ENCODE measurements at regions not wholly inside any gene's neighbourhood (a gene's known extent, or its start where the extent isn't known, plus 50 kb on each side); places are given as distances from the start of the nearest gene placed in this dataset.

DNA sequence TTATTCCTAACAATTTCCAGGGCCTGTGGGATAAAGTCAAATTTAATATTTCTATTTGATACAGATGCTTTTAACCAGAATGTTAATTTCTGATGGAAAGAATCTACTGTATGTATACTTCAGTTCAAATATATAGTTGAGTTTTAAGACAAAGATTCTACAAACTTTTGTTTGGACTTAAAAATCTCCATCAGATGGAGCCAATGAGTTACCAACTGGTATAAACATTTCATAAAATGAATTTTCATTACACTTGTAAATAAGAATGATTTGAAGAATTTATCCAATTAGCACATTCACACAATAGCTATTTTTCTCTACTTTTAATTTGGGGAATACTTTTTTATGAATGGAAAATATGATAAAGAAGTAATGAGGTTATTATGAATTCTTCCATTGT is 425.2 kb upstream of the MIS18BP1 start:
- no peak for DNase-seq (ENCODE audit: extremely low spot score)
- TF ChIP-seq, protein P1, sequence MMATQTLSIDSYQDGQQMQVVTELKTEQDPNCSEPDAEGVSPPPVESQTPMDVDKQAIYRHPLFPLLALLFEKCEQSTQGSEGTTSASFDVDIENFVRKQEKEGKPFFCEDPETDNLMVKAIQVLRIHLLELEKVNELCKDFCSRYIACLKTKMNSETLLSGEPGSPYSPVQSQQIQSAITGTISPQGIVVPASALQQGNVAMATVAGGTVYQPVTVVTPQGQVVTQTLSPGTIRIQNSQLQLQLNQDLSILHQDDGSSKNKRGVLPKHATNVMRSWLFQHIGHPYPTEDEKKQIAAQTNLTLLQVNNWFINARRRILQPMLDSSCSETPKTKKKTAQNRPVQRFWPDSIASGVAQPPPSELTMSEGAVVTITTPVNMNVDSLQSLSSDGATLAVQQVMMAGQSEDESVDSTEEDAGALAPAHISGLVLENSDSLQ (IDR thresholded peaks at IDR 0.05), result no peak
- TF ChIP-seq L3MBTL2 (conservative IDR thresholded peaks at IDR 0.05), result no peak
- TF ChIP-seq ARNT (IDR thresholded peaks at IDR 0.05), result no peak
- TF ChIP-seq NFRKB (IDR thresholded peaks at IDR 0.05), result no peak
- TF ChIP-seq ZNF384 (IDR thresholded peaks at IDR 0.05), result no peak
- no peak for TF ChIP-seq FOXA1 (IDR thresholded peaks at IDR 0.05)
- no peak for TF ChIP-seq SP1 (IDR thresholded peaks at IDR 0.05)
- TF ChIP-seq CTBP1 (IDR thresholded peaks at IDR 0.05; ENCODE audit: borderline replicate concordance), result no peak
- no peak for TF ChIP-seq TARDBP (IDR thresholded peaks at IDR 0.05)
- no peak for TF ChIP-seq FOXK2 (IDR thresholded peaks at IDR 0.05)
- no peak for TF ChIP-seq HDGF (IDR thresholded peaks at IDR 0.05; ENCODE audit: borderline replicate concordance)
- TF ChIP-seq LEF1 (IDR thresholded peaks at IDR 0.05; ENCODE audit: borderline replicate concordance), result no peak
- no peak for TF ChIP-seq FOXM1 (IDR thresholded peaks at IDR 0.05; ENCODE audit: borderline replicate concordance)
- no peak for TF ChIP-seq SUZ12 (IDR thresholded peaks at IDR 0.05)
- TF ChIP-seq ELF4 (IDR thresholded peaks at IDR 0.05), result no peak
- ChIA-PET POLR2A (no interaction called here), CTCF (no interaction called here)

DNA sequence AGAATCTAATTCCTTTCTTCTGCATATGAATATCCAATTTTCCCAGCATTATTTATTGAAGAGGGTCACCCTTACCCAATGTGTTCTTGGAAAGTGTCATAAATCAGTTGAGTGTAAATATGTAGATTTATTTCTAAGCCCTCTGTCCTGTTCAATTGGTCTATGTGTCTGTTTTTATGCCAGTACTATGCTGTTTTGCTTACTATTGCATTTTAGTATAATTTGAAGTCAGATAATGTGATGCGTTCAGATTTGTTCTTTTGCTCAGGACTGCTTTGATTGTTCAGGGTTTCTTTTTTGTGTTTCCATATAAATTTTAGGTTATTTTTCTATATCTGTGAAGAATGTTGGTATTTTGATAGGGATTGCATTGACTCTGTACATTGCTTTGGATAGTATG is 420.4 kb upstream of the MIS18BP1 start:
- ChIA-PET CTCF (no interaction called here), POLR2A (no interaction called here)
- no peak for DNase-seq (ENCODE audit: extremely low spot score)
- TF ChIP-seq FOXK2 (IDR thresholded peaks at IDR 0.05), result no peak
- no peak for TF ChIP-seq L3MBTL2 (conservative IDR thresholded peaks at IDR 0.05)
- TF ChIP-seq BHLHE40 (IDR thresholded peaks at IDR 0.05; ENCODE audit: borderline replicate concordance), result no peak
- no peak for TF ChIP-seq LEF1 (IDR thresholded peaks at IDR 0.05; ENCODE audit: borderline replicate concordance)

DNA sequence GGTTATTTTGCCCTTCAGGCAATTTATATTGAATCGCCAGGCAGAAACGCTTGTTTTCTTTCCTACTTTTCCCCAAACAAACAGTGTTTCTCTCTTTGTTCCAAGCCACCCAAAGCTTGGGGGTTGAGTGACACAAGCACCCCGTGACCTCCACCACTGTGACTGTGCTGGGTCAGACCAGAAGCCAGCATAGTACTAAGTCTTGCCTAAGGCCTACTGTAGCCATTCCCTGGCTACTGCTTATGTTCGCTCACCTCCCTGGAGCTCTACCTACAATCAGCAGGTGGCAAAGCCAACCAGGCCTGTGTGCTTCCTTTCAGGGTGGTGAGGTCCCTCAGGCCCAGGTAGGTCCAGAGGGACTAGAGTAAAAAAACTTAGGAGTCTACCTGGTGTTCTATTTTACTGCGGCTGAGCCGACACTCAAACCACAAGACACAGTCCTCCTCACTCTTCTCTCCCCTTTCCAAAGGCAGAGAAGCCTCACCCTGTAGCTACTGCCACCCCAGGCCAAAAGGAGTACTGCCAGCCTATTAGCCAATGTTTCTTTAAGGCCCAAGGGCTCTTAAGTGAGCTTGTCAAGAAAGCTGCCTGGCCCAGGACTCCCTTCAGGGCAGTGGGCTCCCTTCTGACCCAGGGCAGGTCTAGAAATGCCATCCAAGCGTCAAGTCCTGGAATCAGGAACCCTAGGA is 411.8 kb upstream of the MIS18BP1 start:
- DNase-seq (ENCODE audit: extremely low spot score), result no peak
- TF ChIP-seq CTBP1 (IDR thresholded peaks at IDR 0.05; ENCODE audit: borderline replicate concordance) (no peak), ARNT (IDR thresholded peaks at IDR 0.05) (no peak), SP1 (IDR thresholded peaks at IDR 0.05) (no peak), BHLHE40 (IDR thresholded peaks at IDR 0.05; ENCODE audit: borderline replicate concordance) (no peak), L3MBTL2 (conservative IDR thresholded peaks at IDR 0.05) (no peak), FOXA1 (IDR thresholded peaks at IDR 0.05) (no peak)
- TF ChIP-seq, protein P1 (IDR thresholded peaks at IDR 0.05), result no peak
- POLR2A ChIA-PET, result no interaction called here
- CTCF ChIA-PET, result interaction anchor here (0.6 kb wide), 2 partner anchors 23 to 726 kb away, joined by 3 to 4 read pairs; no protein-coding TSS in a partner anchor

DNA sequence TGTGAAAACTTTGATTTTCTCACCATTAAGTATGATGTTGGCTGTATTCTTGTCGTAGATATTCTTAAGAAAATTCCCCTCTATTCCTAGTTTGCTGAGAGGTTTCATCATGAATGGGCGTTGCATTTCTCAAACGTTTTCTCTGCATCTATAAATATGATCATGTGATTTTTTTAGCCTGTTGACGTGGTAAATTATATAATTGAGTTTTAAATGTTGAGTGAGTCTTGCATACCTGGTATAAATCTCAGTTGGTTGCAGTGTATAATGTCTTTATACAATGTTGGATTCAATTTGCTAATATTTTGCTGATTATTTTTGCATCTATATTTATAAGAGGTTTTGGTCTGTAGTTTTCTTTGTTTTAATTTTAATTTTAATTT is 405.9 kb upstream of the MIS18BP1 start:
- TF ChIP-seq, protein P1 (IDR thresholded peaks at IDR 0.05), result no peak
- POLR2A ChIA-PET, result no interaction called here
- DNase-seq (ENCODE audit: extremely low spot score), result no peak
- CTCF ChIA-PET, result no interaction called here

DNA sequence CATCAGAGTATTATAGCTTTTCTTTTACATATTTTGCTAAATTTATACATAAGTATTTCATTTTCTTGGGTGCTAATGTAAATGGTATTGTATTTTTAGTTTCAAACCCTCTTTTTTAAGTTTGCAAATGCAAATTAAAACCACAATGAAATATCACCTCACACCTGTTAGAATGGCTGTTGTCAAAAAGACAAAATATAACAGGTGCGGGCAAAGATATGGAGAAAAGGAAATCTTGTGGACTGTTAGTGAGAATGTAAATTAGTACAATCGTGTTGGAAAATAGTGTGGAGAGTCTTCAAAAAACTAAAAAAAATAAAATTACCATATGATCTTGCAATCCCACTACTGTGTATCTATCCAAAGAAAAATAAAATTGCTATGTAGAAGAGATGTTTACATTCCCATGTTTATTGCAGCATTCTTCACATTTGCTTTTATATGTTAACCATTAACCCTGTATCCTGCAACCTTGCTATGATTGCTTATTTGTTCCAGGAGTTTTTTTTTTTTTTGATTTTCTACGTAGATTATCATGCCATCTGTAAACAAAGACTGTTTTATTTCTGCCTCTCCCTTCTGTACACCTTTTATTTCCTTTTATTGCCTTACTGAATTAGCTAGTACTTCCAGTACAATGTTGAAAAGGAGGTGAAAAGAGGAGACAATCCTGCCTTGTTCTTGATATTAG is 405.4 kb upstream of the MIS18BP1 start:
- POLR2A ChIA-PET, result no interaction called here
- CTCF ChIA-PET, result no interaction called here
- no peak for DNase-seq (ENCODE audit: extremely low spot score)
- TF ChIP-seq SUZ12 (IDR thresholded peaks at IDR 0.05) (no peak), ZNF384 (IDR thresholded peaks at IDR 0.05) (no peak), ELF4 (IDR thresholded peaks at IDR 0.05) (no peak), L3MBTL2 (conservative IDR thresholded peaks at IDR 0.05) (no peak), FOXK2 (IDR thresholded peaks at IDR 0.05) (no peak), FOXA1 (IDR thresholded peaks at IDR 0.05) (no peak), CTBP1 (IDR thresholded peaks at IDR 0.05; ENCODE audit: borderline replicate concordance) (no peak), HDGF (IDR thresholded peaks at IDR 0.05; ENCODE audit: borderline replicate concordance) (no peak), BHLHE40 (IDR thresholded peaks at IDR 0.05; ENCODE audit: borderline replicate concordance) (no peak), TARDBP (IDR thresholded peaks at IDR 0.05) (no peak), SP1 (IDR thresholded peaks at IDR 0.05) (no peak)
- TF ChIP-seq, protein P1 (IDR thresholded peaks at IDR 0.05), result no peak

DNA sequence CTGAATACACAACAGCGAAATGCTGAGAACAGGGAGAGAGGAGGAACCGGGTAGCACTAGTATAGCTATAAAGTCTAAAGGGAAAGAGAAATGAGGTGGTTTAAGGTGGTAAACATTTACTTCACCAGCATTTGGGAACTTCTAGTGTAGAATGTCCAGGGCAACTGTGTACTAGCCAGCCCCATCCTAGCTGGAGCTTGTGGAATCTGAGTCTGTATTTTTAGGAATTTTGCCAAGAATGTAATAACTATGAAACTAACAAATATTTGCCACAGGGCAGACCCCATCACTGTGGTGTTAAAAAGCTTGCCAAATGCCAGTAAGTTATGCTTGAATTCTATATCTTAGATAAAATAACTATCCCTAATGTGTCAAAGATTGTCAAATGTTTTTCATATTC is 398.9 kb upstream of the MIS18BP1 start:
- CTCF ChIA-PET, result interaction anchor here (0.5 kb wide), 1 partner anchor 131 kb away, joined by 3 read pairs; no protein-coding TSS in a partner anchor
- TF ChIP-seq HDGF (IDR thresholded peaks at IDR 0.05; ENCODE audit: borderline replicate concordance) (no peak), ELF4 (IDR thresholded peaks at IDR 0.05) (no peak), SUZ12 (IDR thresholded peaks at IDR 0.05) (no peak), FOXA1 (IDR thresholded peaks at IDR 0.05) (no peak), ARNT (IDR thresholded peaks at IDR 0.05) (no peak), NFRKB (IDR thresholded peaks at IDR 0.05) (no peak), ZNF384 (IDR thresholded peaks at IDR 0.05) (no peak), FOXM1 (IDR thresholded peaks at IDR 0.05; ENCODE audit: borderline replicate concordance) (no peak), CTBP1 (IDR thresholded peaks at IDR 0.05; ENCODE audit: borderline replicate concordance) (no peak), SP1 (IDR thresholded peaks at IDR 0.05) (no peak), TARDBP (IDR thresholded peaks at IDR 0.05) (no peak), BHLHE40 (IDR thresholded peaks at IDR 0.05; ENCODE audit: borderline replicate concordance) (no peak), L3MBTL2 (conservative IDR thresholded peaks at IDR 0.05) (no peak), FOXK2 (IDR thresholded peaks at IDR 0.05) (no peak), LEF1 (IDR thresholded peaks at IDR 0.05; ENCODE audit: borderline replicate concordance) (no peak)
- TF ChIP-seq, protein P1 (IDR thresholded peaks at IDR 0.05), result no peak
- DNase-seq (ENCODE audit: extremely low spot score), result no peak
- POLR2A ChIA-PET, result no interaction called here

Data from HEK293T (cell line).